SK-N-MC (cell line): ENCODE measurements at regions not wholly inside any gene's neighbourhood (a gene's known extent, or its start where the extent isn't known, plus 50 kb on each side); places are given as distances from the start of the nearest gene placed in this dataset.

Experiments used
- DNase-seq: peaks from one replicate; pipeline ENCODE4 v3.0.0-alpha.2; 2011; ENCODE audit warnings: low read depth, low spot score
- H3K27ac ChIP-seq: fragments of 200-600 bp; sonication (generic); 2 replicates; pipeline ENCODE4 v1.5.1; 2016; ENCODE audit warnings: mixed run types
- H3K36me3 ChIP-seq: fragments of 200-600 bp; sonication (generic); 2 replicates; pipeline ENCODE4 v1.6.1; 2017; ENCODE audit warnings: antibody characterized with exemption, low read length, mixed read lengths; ENCODE audit not compliant: insufficient read depth
- H3K4me3 ChIP-seq: fragments of 200-600 bp; sonication (generic); 2 replicates; pipeline ENCODE4 v1.5.1; 2016
- H3K9ac ChIP-seq: fragments of 200-600 bp; sonication (generic); 2 replicates; pipeline ENCODE4 v1.8.0; 2017; ENCODE audit warnings: mixed run types, mixed read lengths; ENCODE audit not compliant: insufficient read length
- H3K9me3 ChIP-seq: fragments of 200-600 bp; sonication (generic); 2 replicates; pipeline ENCODE4 v1.6.1; 2017; ENCODE audit warnings: low read depth, mild to moderate bottlenecking, antibody characterized with exemption, low read length, moderate library complexity, mixed read lengths
- EZH2 ChIP-seq: fragments of 200-600 bp; sonication (generic); IDR thresholded peaks from one replicate; pipeline ENCODE4 v1.6.1; 2017; ENCODE audit warnings: antibody characterized with exemption
- FOXP2 ChIP-seq: optimal IDR thresholded peaks from 2 replicates; pipeline ENCODE3; 2011; ENCODE audit warnings: mild to moderate bottlenecking, moderate library complexity; ENCODE audit not compliant: insufficient read depth; ENCODE audit errors: extremely low read length, control extremely low read depth
- POLR2AphosphoS5 ChIP-seq: IDR thresholded peaks from 2 replicates; pipeline ENCODE4 v1.6.1; 2012; ENCODE audit warnings: mild to moderate bottlenecking, low read depth, low read length, borderline replicate concordance

GRCh38 chr21:35538386-35538785 is 489.3 kb upstream of the RUNX1 start:
- Histone ChIP-seq H3K9ac (no peak overlapping the region), H3K27ac (no peak overlapping the region), H3K9me3 (no peaks in the 10 kb centered on the region), H3K4me3 (no peak overlapping the region), H3K36me3 (no peaks in the 10 kb centered on the region)
- TF ChIP-seq FOXP2 = no peak
- TF ChIP-seq POLR2AphosphoS5 = no peak
- TF ChIP-seq EZH2 = no peak
- no peak for DNase-seq

- Histone ChIP-seq H3K9me3 (no peaks in the 10 kb centered on the region), H3K4me3 (no peak overlapping the region), H3K27ac (no peak overlapping the region), H3K36me3 (no peaks in the 10 kb centered on the region), H3K9ac (no peak overlapping the region)
- DNase-seq = no peak
- no peak for TF ChIP-seq EZH2
- TF ChIP-seq FOXP2 = no peak
- no peak for TF ChIP-seq POLR2AphosphoS5
Observed at GRCh38 chr21:35537604-35538003, 488.5 kb upstream of the RUNX1 start.

- DNase-seq = no peak
- H3K27ac ChIP-seq = no peak overlapping the region
- no peak overlapping the region for H3K9ac ChIP-seq
Observed at GRCh38 chr21:35533893-35534292, 484.8 kb upstream of the RUNX1 start.

GRCh38 chr21:35530766-35531165 is 481.7 kb upstream of the RUNX1 start:
- no peaks in the 10 kb centered on the region for H3K9me3 ChIP-seq
- no peaks in the 10 kb centered on the region for H3K36me3 ChIP-seq
- no peak overlapping the region for H3K4me3 ChIP-seq
- TF ChIP-seq EZH2 = no peak
- no peak for TF ChIP-seq POLR2AphosphoS5
- TF ChIP-seq FOXP2 = no peak
- H3K9ac ChIP-seq = no peak overlapping the region
- no peak overlapping the region for H3K27ac ChIP-seq
- no peak for DNase-seq

More at GRCh38 chr21:35533893-35534292, 484.8 kb upstream of the RUNX1 start:
- no peaks in the 10 kb centered on the region for H3K36me3 ChIP-seq
- no peak overlapping the region for H3K4me3 ChIP-seq
- H3K9me3 ChIP-seq = no peaks in the 10 kb centered on the region
- TF ChIP-seq EZH2 = no peak
- TF ChIP-seq FOXP2 = no peak
- TF ChIP-seq POLR2AphosphoS5 = no peak

GRCh38 chr21:35529171-35529863 is 480.2 kb upstream of the RUNX1 start:
- Histone ChIP-seq H3K4me3 (no peak overlapping the region), H3K9me3 (no peaks in the 10 kb centered on the region), H3K36me3 (no peaks in the 10 kb centered on the region), H3K9ac (no peak overlapping the region), H3K27ac (no peak overlapping the region)
- TF ChIP-seq FOXP2 (no peak), EZH2 (no peak), POLR2AphosphoS5 (no peak)
- no peak for DNase-seq

- no peak overlapping the region for H3K9ac ChIP-seq
- no peak overlapping the region for H3K27ac ChIP-seq
- no peak for DNase-seq
- no peaks in the 10 kb centered on the region for H3K36me3 ChIP-seq
- H3K9me3 ChIP-seq = no peaks in the 10 kb centered on the region
- no peak overlapping the region for H3K4me3 ChIP-seq
- TF ChIP-seq EZH2 = peak; percentile 51
- no peak for TF ChIP-seq POLR2AphosphoS5
- no peak for TF ChIP-seq FOXP2
Observed at GRCh38 chr21:35528116-35529042, 479.3 kb upstream of the RUNX1 start.

- no peak overlapping the region for H3K9ac ChIP-seq
- H3K4me3 ChIP-seq = no peak overlapping the region
- no peak for DNase-seq
- TF ChIP-seq POLR2AphosphoS5 (no peak), EZH2 (no peak), FOXP2 (no peak)
- no peaks in the 10 kb centered on the region for H3K9me3 ChIP-seq
- no peaks in the 10 kb centered on the region for H3K36me3 ChIP-seq
- no peak overlapping the region for H3K27ac ChIP-seq
Observed at GRCh38 chr21:35527358-35527757, 478.3 kb upstream of the RUNX1 start.

- DNase-seq = no peak
- H3K36me3 ChIP-seq = no peaks in the 10 kb centered on the region
Observed at GRCh38 chr21:35525443-35525842, 476.3 kb upstream of the RUNX1 start.

More at GRCh38 chr21:35525443-35525842, 476.3 kb upstream of the RUNX1 start:
- Histone ChIP-seq H3K27ac (no peak overlapping the region), H3K9me3 (no peaks in the 10 kb centered on the region), H3K9ac (no peak overlapping the region), H3K4me3 (no peak overlapping the region)
- TF ChIP-seq FOXP2 (no peak), POLR2AphosphoS5 (no peak), EZH2 (no peak)
